Motor neuron (in vitro differentiated cells): ENCODE measurements at regions not wholly inside any gene's neighbourhood (a gene's known extent, or its start where the extent isn't known, plus 50 kb on each side); places are given as distances from the start of the nearest gene placed in this dataset.
A peak's percentile ranks its signal among the peaks of the same experiment; 100 is the strongest.

Experiments used
- ATAC-seq, 8 experiments: fragments of 200-7000 bp; cut with Tn5 transposase; replicated peaks in 6 of 8; 2 replicates each; pipeline ENCODE4 v1.8.0; 2021; ENCODE audit warnings: mild to moderate bottlenecking in 8 of 8, moderate library complexity in 8 of 8
- H3K27ac ChIP-seq, 2 donors: fragments of 250-450 bp; sonication (Bioruptor Pico); 2 replicates each; pipeline ENCODE4 v1.9.0; 2021; ENCODE audit warnings: antibody characterized with exemption in 2 of 2, mild to moderate bottlenecking in 2 of 2, moderate library complexity in 1 of 2
- H3K4me1 ChIP-seq, 2 donors: fragments of 250-450 bp; sonication (Bioruptor Pico); replicated peaks in 1 of 2; 2 replicates each; pipeline ENCODE4 v1.6.1; 2021; ENCODE audit warnings: antibody characterized with exemption in 2 of 2, mild to moderate bottlenecking in 2 of 2, moderate library complexity in 1 of 2
- H3K4me3 ChIP-seq, 5 donors: fragments of 250-450 bp; sonication (Bioruptor Pico); 2 replicates each; pipeline ENCODE4 v1.9.0; 2021; ENCODE audit warnings: antibody characterized with exemption in 5 of 5, mild to moderate bottlenecking in 5 of 5, moderate library complexity in 4 of 5
- WGBS, 10 experiments: fragments of 450-650 bp; shearing (Covaris generic); methylation state at CpG; one replicate each; pipeline ENCODE4 v1.0.0; 2022; 5-methylcytosine and 5-hydroxymethylcytosine counted together
- in situ Hi-C, 9 experiments: fragments of 400-800 bp; cut with MboI; loops; one replicate each; pipeline ENCODE4 v1.15.0; 2021; ENCODE audit warnings: low sequenced_read_pairs in 9 of 9, low pct_unique_long_range_greater_than_20kb in 2 of 9; ENCODE audit not compliant: unreplicated experiment in 9 of 9

DNA sequence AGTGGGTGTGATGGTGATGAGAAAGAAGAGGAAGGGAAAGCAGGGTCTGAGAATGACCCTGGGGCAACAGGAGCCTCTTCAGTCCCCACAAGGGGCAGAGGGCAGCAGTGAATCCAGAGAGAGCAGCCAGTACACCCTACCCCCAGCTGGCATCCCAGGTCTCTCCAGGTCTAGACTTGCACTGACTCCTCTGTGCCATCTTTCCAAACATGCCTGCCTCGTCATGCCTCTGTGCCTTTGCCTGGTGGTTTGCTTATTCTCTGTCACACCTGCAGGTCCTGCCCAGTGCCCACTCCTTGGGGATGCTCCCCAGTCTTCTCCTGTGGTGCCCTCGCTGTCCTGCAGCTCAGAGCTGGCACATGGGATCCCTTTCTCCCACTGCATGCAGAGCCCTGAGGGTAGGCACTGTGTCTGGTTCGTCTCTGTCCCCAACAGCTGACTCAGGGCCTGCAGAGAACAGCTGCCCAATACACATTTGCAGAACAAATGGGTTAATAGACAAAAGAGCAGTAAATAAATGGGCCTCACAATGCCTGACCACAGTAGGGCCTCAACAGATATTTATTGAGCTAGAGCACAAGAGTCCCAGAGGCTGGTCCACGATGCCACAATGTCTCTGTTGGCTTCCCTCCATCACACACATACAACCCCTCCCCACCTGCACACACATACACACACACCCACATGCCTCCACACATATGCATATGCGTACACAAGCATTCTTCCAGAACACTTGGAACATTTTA lies 89.8 kb downstream of the HS1BP3 start:
- H3K27ac ChIP-seq = peak overlapping the region in 1 of 2 donors; percentile 38
- 6 to 93% (median 36%) methylated on average over 2 of the region's 5 CpGs; no CpG with 5 or more reads in 5 of the 10 experiments for WGBS, 10 experiments
- no peak overlapping the region for H3K4me3 ChIP-seq
- peak; percentile 15 to 59 (median 40) for ATAC-seq
- peaks cover 38 to 52% of the 10 kb centered on the region in 2 donors for H3K4me1 ChIP-seq
- in situ Hi-C loops = no loop called here

DNA sequence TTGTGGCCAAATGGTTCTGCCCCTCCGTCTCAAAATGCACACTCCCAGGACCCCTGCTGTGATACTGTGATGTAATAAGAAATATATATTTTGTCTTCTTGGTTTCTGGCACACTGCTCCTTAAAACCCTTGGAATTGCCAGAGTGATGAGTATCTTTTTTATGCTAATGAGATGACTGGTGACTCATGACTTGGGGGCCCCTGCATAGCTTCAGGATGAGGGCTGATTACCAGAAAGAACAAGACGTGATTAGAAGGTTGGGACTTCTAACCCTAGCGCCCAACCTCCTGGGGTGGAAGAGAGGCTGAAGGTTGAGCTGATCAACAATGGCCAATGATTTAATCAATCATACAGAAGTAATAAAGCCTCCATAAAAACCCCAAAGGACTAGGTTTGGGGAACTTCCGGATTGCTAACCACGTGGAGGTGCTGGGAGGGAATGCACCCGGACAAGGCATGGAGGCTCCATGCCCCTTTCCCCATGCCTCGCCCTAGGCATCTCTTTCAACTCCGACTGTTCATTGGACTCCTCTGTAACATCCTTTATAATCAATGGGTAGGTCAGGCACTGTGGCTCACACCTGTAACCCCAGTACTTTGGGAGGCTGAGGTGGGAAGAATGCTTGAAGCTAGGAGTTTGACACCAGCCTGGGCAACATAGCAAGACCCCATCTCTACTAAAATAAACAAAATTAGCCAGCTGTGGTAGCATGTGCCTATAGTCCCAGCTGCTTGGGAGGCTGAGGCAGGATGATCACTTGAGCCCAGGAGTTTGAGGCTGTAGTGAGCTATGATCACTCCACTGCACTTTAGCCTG lies 89.1 kb downstream of the HS1BP3 start:
- WGBS, 10 experiments = 35 to 90% (median 63%) methylated on average over 2 to 7 of the region's 8 CpGs
- peak; percentile 34 to 73 (median 69) for ATAC-seq
- in situ Hi-C loops = no loop called here
- Histone ChIP-seq H3K27ac (peak overlapping the region; percentile 36 to 38), H3K4me3 (no peak overlapping the region), H3K4me1 (peaks cover 41 to 53% of the 10 kb centered on the region in 2 donors)

GRCh38 chr2:20562540-20563225 lies 88.2 kb downstream of the HS1BP3 start:
- Histone ChIP-seq H3K27ac (no peak overlapping the region), H3K4me1 (peaks cover 37 to 55% of the 10 kb centered on the region in 2 donors), H3K4me3 (no peak overlapping the region)
- 55 to 100% (median 81%) methylated on average over 1 to 10 of the region's 14 CpGs; no CpG with 5 or more reads in 3 of the 10 experiments for WGBS, 10 experiments
- peak in 3 of 8 experiments; percentile 10 to 22 (median 12) for ATAC-seq
- in situ Hi-C loops = no loop called here

GRCh38 chr2:20563251-20563650 lies 87.6 kb downstream of the HS1BP3 start:
- H3K4me3 ChIP-seq = no peak overlapping the region
- WGBS, 10 experiments = 100% methylated on average over 1 to 2 of the region's 3 CpGs; no CpG with 5 or more reads in 7 of the 10 experiments
- ATAC-seq = no peak
- no peak overlapping the region for H3K27ac ChIP-seq
- in situ Hi-C loops = no loop called here
- H3K4me1 ChIP-seq = peaks cover 37 to 60% of the 10 kb centered on the region in 2 donors

DNA sequence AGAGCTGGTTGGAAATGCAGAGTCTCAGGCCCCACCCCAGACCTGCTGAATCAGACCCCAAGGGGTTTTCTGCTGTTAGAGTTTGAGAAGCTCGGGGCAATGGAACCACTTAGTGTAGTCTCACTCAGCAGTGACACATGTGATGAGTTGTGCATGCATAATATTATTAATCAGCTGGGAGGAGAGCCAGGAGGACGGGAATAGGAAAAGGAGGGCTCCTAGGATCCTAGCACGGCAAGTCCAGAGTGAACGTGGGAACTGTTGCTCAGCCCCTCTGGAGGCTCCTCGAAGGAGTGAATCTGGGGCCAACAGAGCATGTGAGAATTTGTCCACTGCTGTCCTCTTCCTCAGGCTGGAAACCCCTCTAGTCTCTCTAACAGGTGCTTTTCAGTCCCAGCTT lies 87.1 kb downstream of the HS1BP3 start:
- in situ Hi-C loops = no loop called here
- no peak overlapping the region for H3K27ac ChIP-seq
- H3K4me3 ChIP-seq = no peak overlapping the region
- WGBS, 10 experiments = 4 to 86% (median 66%) methylated on average over 1 to 4 of the region's 5 CpGs; no CpG with 5 or more reads in 7 of the 10 experiments
- ATAC-seq = peak in 3 of 8 experiments; percentile 73 to 89 (median 82)
- peaks cover 37 to 61% of the 10 kb centered on the region in 2 donors for H3K4me1 ChIP-seq

GRCh38 chr2:20565101-20565622 lies 85.7 kb downstream of the HS1BP3 start:
- ATAC-seq = no peak
- H3K4me1 ChIP-seq = peaks cover 37 to 61% of the 10 kb centered on the region in 2 donors
- H3K4me3 ChIP-seq = no peak overlapping the region
- WGBS, 10 experiments = 83 to 100% methylated on average over 1 to 2 of the region's 7 CpGs; no CpG with 5 or more reads in 8 of the 10 experiments
- H3K27ac ChIP-seq = peak overlapping the region; percentile 36 to 47
- in situ Hi-C loops = no loop called here

DNA sequence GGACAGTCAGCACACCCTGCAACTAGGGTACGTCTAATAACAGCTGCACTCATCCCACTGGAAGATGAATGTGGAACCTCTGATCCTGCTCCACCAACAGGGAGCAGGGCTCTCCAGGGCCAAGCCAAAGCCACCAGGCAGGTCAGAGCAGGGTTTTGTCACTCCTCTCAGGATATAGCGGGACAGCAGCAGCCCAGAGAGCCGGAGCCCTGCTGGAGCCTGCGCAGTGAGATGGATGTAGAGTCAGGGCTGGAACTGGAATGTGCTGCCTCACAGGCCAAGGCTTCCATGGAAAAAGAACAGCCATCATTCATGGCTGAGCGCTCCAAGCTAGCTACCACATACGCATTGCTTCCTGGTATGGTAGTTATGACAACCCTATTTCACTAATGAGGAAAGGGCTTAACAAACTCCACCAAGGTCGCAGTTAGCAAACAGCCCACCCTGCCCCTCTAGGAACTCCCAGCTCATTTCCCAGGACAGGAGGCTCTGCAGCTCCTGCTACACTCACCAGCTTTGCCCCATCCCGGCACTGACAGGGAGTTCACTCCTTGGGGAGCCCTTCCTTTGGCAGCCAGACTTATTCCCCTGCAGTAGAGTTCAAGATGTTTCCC lies 85.2 kb downstream of the HS1BP3 start:
- H3K27ac ChIP-seq = peak overlapping the region; percentile 36 to 47
- in situ Hi-C loops = no loop called here
- ATAC-seq = peak in 5 of 8 experiments; percentile 82 to 89 (median 83)
- no peak overlapping the region for H3K4me3 ChIP-seq
- H3K4me1 ChIP-seq = peaks cover 37 to 61% of the 10 kb centered on the region in 2 donors
- WGBS, 10 experiments = 33 to 100% (median 42%) methylated on average over 1 to 8 of the region's 8 CpGs; no CpG with 5 or more reads in 6 of the 10 experiments

DNA sequence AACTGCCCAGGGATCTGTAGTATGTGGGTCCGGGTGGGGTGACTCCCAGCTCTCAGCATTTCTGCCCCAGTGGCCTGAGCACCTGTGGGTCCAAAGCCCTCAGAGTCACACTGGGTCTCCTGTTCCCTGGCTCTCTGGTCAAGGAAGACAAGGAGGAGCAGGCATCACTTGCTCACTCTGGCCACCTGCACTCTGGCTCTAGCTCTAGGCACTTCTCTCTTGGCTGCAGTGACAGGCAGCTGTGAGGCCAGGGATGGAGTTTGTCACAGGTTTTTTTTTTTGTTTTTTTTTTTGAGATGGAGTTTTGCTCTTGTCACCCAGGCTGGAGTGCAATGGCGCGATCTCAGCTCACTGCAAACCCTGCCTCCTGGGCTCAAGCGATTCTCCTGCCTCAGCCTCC lies 84.6 kb downstream of the HS1BP3 start:
- peak overlapping the region in 1 of 2 donors; percentile 10 for H3K27ac ChIP-seq
- peak in 2 of 8 experiments; percentile 0 to 2 for ATAC-seq
- WGBS, 10 experiments = 86 to 100% (median 100%) methylated on average over 1 to 3 of the region's 4 CpGs; no CpG with 5 or more reads in 7 of the 10 experiments
- in situ Hi-C loops = no loop called here
- H3K4me1 ChIP-seq = peaks cover 31 to 56% of the 10 kb centered on the region in 2 donors
- H3K4me3 ChIP-seq = no peak overlapping the region

GRCh38 chr2:20567159-20567925 lies 83.6 kb downstream of the HS1BP3 start:
- Histone ChIP-seq H3K4me3 (no peak overlapping the region), H3K27ac (no peak overlapping the region), H3K4me1 (peaks cover 21 to 46% of the 10 kb centered on the region in 2 donors)
- 8 to 100% (median 28%) methylated on average over 1 to 5 of the region's 12 CpGs; no CpG with 5 or more reads in 6 of the 10 experiments for WGBS, 10 experiments
- in situ Hi-C loops = no loop called here
- no peak for ATAC-seq
